A673 (cell line): ENCODE measurements at regions not wholly inside any gene's neighbourhood (a gene's known extent, or its start where the extent isn't known, plus 50 kb on each side); places are given as distances from the start of the nearest gene placed in this dataset.
A peak's percentile ranks its signal among the peaks of the same experiment; 100 is the strongest.

Source experiments
- BruUV-seq: library from RNA; stranded (reverse); fragments of 400-500 nt; replicated peaks from 2 replicates; lab custom pipeline; 2021; lab: Mats Ljungman, UMichigan
- CTCF ChIA-PET: fragments of 300-600 bp; sonication (Branson Sonifier 250); formaldehyde crosslinking; loops from one replicate; lab custom pipeline; 2022; ENCODE audit warnings: antibody characterized with exemption; lab: Charles Lee
- POLR2A ChIA-PET: fragments of 300-600 bp; sonication (Branson Sonifier 250); formaldehyde crosslinking; loops from one replicate; lab custom pipeline; 2022; ENCODE audit warnings: antibody characterized with exemption; ENCODE audit not compliant: low non-redundant PET; lab: Charles Lee
- DNase-seq: peaks from one replicate; pipeline ENCODE4 v3.0.0-alpha.2; 2015; ENCODE audit warnings: low spot score
- H3K27ac ChIP-seq: fragments of 200-600 bp; sonication (generic); 2 replicates; pipeline ENCODE4 v1.5.1; 2016; ENCODE audit warnings: mixed run types, low read depth, mild to moderate bottlenecking, mixed read lengths, antibody characterized with exemption, low read length; ENCODE audit not compliant: poor library complexity, severe bottlenecking
- H3K27me3 ChIP-seq: fragments of 200-600 bp; sonication (generic); replicated peaks from 2 replicates; pipeline ENCODE4 v1.6.1; 2017; ENCODE audit warnings: mixed run types, low read depth, mild to moderate bottlenecking, mixed read lengths, antibody characterized with exemption, low read length; ENCODE audit not compliant: insufficient read depth, poor library complexity
- H3K36me3 ChIP-seq: fragments of 200-600 bp; sonication (generic); 2 replicates; pipeline ENCODE4 v1.6.1; 2016; ENCODE audit warnings: mixed run types, mild to moderate bottlenecking, mixed read lengths, antibody characterized with exemption, low read length; ENCODE audit not compliant: insufficient read depth, poor library complexity, severe bottlenecking
- H3K4me1 ChIP-seq: fragments of 200-600 bp; sonication (generic); 2 replicates; pipeline ENCODE4 v1.6.1; 2017; ENCODE audit warnings: mixed run types, mild to moderate bottlenecking, mixed read lengths, antibody characterized with exemption, low read length; ENCODE audit not compliant: insufficient read depth, poor library complexity, severe bottlenecking
- H3K4me3 ChIP-seq: fragments of 200-600 bp; sonication (generic); 2 replicates; pipeline ENCODE4 v1.5.1; 2016; ENCODE audit warnings: low read depth, mixed run types, mild to moderate bottlenecking, mixed read lengths, low read length; ENCODE audit not compliant: poor library complexity, severe bottlenecking
- H3K9me3 ChIP-seq: fragments of 200-600 bp; sonication (generic); 2 replicates; pipeline ENCODE4 v1.6.1; 2016; ENCODE audit warnings: mixed run types, low read depth, mild to moderate bottlenecking, mixed read lengths, antibody characterized with exemption, low read length; ENCODE audit not compliant: poor library complexity, severe bottlenecking
- EZH2 ChIP-seq: fragments of 200-600 bp; sonication (generic); IDR thresholded peaks from 2 replicates; pipeline ENCODE4 v1.6.1; 2017; ENCODE audit warnings: borderline replicate concordance, low read depth, mild to moderate bottlenecking, mixed read lengths, antibody characterized with exemption, low read length; ENCODE audit not compliant: poor library complexity, severe bottlenecking
- intact Hi-C: fragments of 100-400 bp; cut with micrococcal nuclease; formaldehyde crosslinking; loops from one replicate; pipeline ENCODE4 v1.10.0; 2022; ENCODE audit not compliant: unreplicated experiment
- TF ChIP-seq, protein P1 (sequence below): fragments of 300-800, 200-600 bp; sonication (generic); conservative IDR thresholded peaks from 2 replicates; pipeline ENCODE4 v1.5.1; 2017; ENCODE audit warnings: low read depth, mild to moderate bottlenecking, antibody characterized with exemption, low read length, moderate library complexity, mixed read lengths

DNA sequence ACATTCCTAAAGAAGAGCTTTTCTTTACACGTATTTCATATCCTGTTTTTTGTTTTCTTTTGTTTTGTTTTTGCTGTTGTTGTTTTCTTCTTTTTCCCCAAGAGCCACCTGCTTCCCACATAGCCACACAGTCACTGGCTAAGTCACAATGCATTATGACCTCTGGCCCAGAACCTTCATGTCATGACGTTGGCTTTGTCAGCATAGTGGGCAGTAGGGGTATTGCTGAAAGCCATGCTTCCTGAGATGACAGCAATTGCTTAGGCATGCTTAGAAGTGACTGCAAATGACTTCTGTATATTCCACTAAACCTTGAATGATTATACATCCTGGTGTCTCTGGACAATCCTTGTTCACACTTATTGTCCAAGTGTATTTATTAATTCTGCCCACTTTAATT is 375.8 kb downstream of the TAF11L14 start:
- no peaks in the 10 kb centered on the region for H3K36me3 ChIP-seq
- H3K27ac ChIP-seq = no peak overlapping the region
- no peak overlapping the region for H3K4me3 ChIP-seq
- BruUV-seq = no TSS peak
- H3K27me3 ChIP-seq = no peaks in the 10 kb centered on the region
- no peaks in the 10 kb centered on the region for H3K4me1 ChIP-seq
- CTCF ChIA-PET = interaction anchor here (0.7 kb wide), 1 partner anchor 727 kb away, joined by 4 read pairs; no protein-coding TSS in a partner anchor
- DNase-seq = peak; percentile 9
- no peaks in the 10 kb centered on the region for H3K9me3 ChIP-seq
- POLR2A ChIA-PET = no interaction called here
- TF ChIP-seq, protein P1, sequence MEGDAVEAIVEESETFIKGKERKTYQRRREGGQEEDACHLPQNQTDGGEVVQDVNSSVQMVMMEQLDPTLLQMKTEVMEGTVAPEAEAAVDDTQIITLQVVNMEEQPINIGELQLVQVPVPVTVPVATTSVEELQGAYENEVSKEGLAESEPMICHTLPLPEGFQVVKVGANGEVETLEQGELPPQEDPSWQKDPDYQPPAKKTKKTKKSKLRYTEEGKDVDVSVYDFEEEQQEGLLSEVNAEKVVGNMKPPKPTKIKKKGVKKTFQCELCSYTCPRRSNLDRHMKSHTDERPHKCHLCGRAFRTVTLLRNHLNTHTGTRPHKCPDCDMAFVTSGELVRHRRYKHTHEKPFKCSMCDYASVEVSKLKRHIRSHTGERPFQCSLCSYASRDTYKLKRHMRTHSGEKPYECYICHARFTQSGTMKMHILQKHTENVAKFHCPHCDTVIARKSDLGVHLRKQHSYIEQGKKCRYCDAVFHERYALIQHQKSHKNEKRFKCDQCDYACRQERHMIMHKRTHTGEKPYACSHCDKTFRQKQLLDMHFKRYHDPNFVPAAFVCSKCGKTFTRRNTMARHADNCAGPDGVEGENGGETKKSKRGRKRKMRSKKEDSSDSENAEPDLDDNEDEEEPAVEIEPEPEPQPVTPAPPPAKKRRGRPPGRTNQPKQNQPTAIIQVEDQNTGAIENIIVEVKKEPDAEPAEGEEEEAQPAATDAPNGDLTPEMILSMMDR = 0 out of 2 replicates have a peak, but pooled peaks have one; percentile 16
- no peak for TF ChIP-seq EZH2
- intact Hi-C loops = no loop called here

- intact Hi-C loops = no loop called here
- no peaks in the 10 kb centered on the region for H3K9me3 ChIP-seq
- TF ChIP-seq EZH2 = no peak
- TF ChIP-seq, protein P1 = no peak
- H3K36me3 ChIP-seq = no peaks in the 10 kb centered on the region
- BruUV-seq = no TSS peak
- H3K4me1 ChIP-seq = no peaks in the 10 kb centered on the region
- CTCF ChIA-PET = no interaction called here
- no peak for DNase-seq
- H3K4me3 ChIP-seq = no peak overlapping the region
- no peaks in the 10 kb centered on the region for H3K27me3 ChIP-seq
- H3K27ac ChIP-seq = no peak overlapping the region
- POLR2A ChIA-PET = no interaction called here
Observed at GRCh38 chr5:18018472-18018871, 384.2 kb downstream of the TAF11L14 start.

DNA sequence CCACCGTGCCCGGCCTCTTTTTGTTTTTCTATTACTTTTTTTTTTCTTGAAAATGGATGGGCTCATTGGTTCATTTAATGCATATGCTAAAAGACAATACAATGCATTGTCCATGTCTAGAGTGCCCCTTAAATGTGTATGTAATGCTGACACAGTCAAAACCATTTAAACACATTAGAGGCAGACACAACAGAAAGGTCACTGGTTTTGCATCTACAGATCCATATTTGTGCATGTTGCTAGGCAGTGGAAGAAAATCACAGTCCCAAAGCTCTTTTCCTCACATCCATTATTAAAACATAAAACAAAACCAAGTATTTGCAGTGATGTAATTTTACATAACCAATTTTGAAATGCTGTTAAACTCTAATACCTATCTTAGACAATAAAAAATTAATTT is 389.0 kb downstream of the TAF11L14 start:
- Histone ChIP-seq H3K9me3 (no peaks in the 10 kb centered on the region), H3K36me3 (no peaks in the 10 kb centered on the region), H3K27me3 (no peaks in the 10 kb centered on the region), H3K4me1 (no peaks in the 10 kb centered on the region), H3K27ac (no peak overlapping the region), H3K4me3 (no peak overlapping the region)
- ChIA-PET POLR2A (no interaction called here), CTCF (no interaction called here)
- no TSS peak for BruUV-seq
- TF ChIP-seq, protein P1 = no peak
- no peak for TF ChIP-seq EZH2
- DNase-seq = no peak
- intact Hi-C loops = no loop called here
